GM21515 (cell line): ENCODE measurements at regions not wholly inside any gene's neighbourhood (a gene's known extent, or its start where the extent isn't known, plus 50 kb on each side); places are given as distances from the start of the nearest gene placed in this dataset.
A peak's percentile ranks its signal among the peaks of the same experiment; 100 is the strongest.
"Not testable (repeated sequence)": the region's sequence is repeated elsewhere in the genome, so short reads cannot be mapped to it uniquely, and the experiment has no call there.

ENCODE experiments used
- ATAC-seq: cut with Tn5 transposase; IDR thresholded peaks from one replicate; pipeline ENCODE4 v1.9.1; 2021; ENCODE audit not compliant: unreplicated experiment

DNA sequence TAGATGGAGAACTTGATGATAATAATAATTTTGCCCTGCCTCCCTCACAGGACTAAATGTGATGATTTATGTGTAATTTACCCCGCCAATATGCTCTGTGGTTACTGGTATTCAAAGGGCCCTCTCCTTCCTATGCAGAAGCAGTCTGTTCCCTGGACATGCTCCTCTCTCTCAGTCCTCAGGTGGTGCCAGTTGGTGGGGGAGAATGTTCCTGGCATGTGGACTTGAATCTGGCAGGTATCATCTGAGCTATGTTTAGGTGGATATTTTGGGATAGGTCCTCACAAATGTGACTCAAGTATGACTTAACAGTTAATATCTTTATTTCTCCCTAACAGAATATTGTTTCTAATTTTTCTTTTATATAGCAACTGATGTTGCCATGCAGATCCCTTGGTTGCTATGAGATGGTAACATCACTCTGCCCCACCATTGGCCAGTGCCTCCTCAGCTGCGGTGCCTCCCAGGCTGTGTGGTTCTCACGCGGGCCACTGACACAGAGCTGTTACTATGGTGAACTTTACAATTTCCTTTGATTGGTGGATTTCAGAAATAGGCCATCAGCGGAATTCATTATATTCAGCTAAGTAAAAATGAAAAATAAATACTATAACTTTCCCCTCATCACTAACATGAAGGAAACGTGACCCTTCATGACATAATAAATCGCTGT, 106.7 kb upstream of the PELI1 start:
- no peak for ATAC-seq

DNA sequence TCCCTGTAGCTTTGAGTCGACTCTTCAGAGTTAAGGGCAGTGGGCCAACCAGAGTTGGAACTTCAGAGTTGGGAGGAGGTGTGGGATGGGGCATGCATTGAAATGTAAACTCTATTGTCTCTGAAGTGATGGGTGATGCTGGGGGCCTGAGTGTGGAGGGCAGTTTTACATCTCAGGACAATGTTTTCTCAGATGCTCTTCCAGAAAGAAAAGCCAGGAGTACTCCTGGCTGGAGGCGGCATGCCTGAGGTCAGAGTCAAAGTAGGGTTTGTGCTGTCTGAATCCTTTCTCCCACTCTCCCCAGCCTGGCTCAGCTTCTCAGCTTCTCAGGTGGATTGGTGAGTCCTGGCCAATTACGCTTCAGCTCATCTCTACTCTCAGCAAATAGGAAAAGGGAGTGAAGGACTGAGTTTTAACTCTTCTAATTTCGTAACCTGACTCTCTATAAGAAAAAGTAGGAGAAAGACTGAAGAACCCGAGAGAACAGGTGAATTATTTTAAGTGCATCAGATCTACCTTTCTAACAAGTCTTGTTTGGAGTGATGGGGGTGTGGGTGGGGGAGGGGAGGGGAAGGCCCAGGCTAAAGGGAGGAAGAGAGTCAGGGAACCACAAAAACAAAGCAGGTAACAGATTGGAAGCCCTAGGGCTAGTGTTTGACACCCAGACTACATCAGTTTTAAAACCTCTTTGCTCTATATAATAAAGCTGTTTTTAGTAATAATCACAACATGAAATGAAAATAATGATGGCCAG, 107.5 kb upstream of the PELI1 start:
- ATAC-seq, result no peak

DNA sequence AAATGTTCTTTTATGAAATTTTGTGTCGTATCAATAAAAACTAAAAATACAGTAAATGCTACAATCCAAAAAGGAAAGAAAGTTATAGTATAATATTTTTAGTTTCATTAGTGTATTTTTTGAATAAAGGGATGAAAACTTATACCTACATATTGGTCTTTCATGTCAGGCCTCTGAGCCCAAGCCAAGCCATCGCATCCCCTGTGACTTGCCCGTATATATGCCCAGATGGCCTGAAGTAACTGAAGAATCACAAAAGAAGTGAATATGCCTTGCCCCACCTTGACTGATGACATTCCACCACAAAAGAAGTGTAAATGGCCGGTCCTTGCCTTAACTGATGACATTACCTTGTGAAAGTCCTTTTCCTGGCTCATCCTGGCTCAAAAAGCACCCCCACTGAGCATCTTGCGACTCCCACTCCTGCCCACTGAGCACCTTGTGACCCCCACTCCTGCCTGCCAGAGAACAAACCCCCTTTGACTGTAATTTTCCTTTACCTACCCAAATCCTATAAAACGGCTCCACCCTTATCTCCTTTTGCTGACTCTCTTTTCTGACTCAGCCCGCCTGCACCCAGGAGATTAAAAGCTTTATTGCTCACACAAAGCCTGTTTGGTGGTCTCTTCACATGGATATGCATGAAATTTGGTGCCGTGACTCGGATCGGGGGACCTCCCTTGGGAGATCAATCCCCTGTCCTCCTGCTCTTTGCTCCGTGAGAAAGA, 108.2 kb upstream of the PELI1 start:
- ATAC-seq, result not testable (repeated sequence)

DNA sequence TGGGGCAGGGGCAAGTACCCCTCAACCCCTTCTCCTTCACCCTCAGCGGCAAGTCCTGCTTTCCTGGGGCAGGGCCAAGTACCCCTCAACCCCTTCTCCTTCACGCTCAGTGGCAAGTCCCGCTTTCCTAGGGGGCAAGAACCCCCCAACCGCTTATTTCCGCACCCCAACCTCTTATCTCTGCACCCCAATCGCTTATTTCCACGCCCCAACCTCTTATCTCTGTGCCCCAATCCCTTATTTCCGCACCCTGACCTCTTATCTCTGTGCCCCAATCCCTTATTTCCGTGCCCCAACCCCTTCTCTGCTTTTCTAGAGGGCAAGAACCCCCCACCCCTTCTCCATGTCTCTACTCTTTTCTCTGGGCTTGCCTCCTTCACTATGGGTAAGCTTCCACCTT, 109.2 kb upstream of the PELI1 start:
- not testable (repeated sequence) for ATAC-seq

DNA sequence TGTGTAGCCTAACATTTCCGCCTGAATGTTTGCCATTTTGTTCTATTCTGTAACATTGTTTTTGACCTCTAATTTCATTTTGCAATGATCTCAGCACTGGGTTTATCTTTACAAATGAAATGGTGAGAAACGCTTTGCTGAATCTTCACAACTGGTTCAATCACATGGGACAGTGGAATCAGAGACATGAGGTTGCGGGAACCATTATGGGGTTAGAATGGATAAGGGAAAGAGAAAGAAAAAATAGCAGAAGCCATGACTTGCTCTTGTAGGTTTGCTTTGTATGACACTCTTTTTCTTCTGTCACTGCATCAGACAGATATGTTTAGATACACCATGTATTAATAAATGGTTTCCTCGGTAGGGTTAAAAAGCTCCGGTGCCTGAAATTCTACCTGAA, 114.3 kb upstream of the PELI1 start:
- no peak for ATAC-seq

DNA sequence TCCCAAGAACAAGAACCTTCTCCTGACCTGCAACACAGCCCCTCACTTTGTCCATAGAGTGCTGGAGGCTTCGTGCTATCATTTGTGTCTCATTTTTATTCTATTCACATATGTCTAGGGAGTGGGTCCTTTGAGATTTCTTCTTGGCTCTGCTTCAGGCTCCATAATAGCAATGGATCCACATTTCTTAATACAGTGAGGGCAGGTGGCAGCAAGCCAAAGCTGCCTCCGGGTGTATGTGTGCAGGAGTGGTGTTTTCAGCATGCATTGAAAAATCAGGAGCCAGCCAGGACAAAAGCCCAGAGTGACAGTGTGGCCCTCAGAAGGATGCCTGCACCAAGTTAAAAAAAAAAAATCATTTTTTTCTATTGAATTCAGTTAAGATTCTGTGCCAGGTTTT, 115.1 kb upstream of the PELI1 start:
- ATAC-seq, result no peak

DNA sequence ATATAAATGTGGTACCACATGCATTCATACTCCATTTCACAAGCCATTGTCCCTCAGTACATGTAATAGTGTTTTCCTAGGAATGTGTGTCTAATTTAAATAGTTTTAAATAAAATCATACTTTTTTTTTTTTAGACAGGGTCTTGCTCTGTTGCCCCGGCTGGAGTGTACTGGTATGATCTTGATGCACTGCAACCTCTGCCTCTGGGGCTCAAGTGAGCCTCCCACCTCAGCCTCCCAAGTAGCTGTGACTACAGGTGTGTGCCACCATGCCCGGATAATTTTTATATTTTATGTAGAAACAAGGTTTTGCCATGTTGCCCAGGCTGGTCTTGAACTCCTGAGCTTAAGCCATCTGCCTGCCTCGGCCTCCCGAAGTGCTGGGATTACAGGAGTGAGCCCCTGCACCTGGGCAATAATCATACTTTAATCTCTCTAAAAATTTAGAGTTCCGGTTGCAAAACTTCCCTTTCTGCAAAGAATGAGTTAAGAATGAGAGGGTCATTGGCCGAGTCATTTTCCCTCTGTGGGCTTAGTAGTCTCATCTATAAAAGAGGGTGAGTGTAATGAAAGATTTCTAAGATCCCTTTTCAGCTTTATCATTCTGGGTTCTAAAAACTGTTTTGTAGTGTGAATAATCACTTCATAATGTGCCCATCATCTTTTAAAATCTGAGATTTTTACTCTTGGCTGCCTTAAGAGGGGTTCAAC, 116.0 kb upstream of the PELI1 start:
- no peak for ATAC-seq

DNA sequence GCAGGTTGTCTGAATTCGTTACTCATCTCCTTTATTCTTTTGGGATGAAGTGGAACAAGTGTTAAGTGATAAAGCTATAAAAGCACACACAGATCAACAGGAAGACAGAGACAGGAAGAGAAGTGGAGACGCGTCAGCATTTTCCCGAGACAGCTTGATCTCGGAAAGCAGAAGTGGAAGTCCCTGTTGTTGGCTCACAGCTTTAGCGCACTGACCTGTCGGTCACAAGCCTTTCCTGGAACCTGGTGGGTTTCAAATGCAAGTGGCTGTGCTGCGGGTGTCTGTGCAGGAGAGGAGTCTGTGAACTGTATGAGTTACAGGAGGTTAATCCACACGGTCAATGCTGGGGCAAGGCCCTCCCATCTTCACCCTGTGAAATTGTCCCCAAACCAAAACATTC, 116.6 kb upstream of the PELI1 start:
- peak; percentile 92 for ATAC-seq

DNA sequence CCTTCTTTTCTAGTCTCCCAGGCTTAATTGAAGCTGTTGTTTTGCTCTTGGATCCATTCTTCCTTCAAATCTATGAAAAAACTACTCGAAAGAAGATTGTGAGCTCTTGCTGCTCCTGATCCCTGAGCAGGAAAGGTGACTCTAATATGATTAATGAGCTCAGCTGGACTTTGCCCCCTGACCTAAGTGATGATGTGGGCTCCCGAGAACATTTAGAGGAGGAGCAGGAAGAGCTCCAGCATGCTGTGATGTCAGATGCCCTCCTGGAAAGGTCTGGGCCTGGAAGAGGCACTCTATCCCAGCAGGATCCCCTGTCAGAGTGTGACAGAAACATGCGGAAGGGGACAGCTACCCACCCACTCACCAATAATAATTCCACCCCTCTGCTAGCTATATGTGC, 117.9 kb upstream of the PELI1 start:
- ATAC-seq, result no peak

DNA sequence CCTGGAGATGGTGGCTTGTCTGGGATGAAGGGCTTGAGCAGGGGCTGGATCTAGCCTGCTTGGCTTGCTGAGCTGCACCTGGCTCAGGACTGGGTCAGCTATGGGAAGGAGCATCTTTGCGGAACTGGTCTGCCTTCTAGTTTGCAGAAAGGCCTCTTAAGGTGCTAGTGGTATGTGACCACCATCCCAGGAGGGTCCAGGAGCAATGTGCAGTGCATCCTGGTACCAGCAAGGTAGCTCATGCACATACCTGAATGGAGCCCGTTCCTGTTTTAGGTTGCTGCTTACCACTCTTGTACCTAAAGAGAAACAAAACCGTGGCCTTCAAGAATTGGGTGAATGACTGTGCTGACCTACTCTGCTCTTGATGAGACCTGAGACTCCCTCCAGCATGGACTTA, 118.6 kb upstream of the PELI1 start:
- ATAC-seq, result no peak

DNA sequence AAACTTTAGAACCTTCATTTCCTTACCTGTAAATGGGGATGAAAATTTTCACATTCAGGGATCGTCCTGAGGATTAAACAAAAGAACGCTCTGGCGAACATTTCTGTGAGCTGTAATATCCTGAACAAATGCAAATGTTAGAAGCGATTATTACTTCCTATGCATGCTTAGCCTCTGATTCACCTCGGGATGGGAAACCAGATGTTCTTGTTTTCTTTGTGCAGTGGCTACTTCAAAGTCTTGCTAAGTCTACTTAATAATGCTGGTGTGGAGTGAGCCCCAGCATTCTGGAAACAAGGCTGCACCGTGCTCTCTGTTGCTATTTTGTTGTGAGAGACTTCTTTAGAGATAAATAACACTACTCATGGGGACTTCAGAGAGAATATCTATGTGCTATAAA, 119.1 kb upstream of the PELI1 start:
- no peak for ATAC-seq

DNA sequence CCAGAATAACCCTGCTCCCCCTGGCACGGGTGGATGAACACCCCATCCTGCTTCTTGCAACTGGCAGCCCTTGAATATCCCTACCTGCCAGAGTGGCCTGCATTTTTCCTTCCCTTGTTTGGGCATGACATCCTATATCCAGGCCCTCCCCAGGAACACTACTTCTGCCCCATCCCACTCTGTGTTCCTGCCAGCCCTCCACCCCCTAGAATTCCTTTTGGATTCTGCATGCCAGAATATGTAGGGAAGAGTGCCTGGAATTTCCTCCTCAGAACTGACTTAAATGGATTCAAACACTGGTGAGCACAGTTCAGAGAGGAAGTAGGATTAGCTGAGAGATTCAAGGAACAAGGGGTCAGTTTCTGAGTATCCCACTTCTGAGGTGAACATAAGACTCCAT, 123.5 kb upstream of the PELI1 start:
- no peak for ATAC-seq

DNA sequence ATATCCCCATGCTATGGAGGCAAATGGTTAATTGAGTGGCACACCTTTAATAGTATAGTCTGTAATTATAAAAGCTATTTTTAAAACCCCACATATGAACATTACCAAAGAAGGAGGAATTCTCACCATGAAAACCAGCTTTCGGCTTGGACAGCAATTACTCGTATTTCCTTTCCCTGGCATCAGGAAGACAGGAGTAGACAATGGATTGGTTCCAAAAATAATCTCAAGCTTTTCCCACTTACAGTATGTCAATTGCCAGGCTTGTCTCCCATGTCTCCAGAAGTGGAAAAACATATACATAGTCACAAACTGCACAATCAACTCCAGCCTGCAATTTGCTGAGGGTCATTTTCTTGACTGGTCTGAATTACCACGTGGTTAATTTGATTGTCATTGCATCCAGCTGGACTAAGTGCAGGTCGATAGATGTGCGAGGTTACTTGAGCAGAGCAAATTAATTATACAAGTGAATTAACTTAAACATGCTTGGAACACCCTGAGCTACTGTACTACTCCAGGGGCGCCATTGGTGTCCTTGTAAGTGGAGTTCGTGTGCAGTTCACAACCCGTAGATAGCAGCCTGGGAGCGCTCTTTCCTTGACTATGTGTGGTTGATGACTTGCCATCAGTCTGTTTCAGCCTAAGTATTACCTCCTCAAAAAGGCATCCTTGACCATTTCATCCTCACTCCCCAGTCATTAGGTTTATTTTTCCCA, 124.3 kb upstream of the PELI1 start:
- ATAC-seq, result no peak

DNA sequence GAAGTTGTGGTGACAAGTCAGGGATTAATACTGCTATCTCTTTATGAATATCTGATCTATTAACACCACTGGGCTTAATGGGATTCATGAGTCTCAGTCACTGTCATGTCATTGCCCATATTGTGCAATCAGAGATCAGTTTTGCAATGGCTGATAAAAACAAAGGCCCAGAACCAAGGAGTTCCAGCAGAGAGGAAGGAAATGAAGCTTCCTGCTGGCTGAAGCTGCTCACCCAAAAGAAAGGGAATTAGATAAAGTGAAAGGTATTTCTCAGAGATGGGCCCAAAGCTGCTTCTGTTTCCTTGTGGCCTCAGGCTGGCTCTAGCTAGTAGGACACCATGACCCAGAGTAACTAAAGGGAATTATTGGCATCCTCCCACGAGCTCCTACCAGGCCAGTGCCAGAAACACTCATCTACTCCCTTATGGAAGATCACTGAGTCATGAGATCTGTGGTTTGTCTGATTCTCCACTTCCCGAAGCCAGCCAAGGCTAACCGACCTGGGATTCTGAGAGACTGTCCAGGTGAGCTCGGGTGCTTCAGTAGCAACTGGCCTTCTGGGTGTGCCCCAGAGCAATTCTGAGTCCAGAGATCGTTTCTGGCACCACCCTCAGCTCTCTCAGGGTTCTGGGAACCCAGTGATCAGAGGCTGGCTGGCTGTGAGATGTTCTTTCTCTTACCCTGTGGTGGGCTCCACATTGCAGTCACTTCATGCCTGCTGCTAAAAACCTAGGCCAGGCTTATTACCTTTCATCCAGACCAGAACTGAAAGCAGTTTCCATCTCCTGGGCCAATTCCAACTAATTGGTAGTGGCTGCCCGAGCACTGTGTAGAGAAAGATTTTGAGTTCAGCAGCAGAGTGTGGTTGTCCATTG, 129.5 kb upstream of the PELI1 start:
- ATAC-seq, result no peak

DNA sequence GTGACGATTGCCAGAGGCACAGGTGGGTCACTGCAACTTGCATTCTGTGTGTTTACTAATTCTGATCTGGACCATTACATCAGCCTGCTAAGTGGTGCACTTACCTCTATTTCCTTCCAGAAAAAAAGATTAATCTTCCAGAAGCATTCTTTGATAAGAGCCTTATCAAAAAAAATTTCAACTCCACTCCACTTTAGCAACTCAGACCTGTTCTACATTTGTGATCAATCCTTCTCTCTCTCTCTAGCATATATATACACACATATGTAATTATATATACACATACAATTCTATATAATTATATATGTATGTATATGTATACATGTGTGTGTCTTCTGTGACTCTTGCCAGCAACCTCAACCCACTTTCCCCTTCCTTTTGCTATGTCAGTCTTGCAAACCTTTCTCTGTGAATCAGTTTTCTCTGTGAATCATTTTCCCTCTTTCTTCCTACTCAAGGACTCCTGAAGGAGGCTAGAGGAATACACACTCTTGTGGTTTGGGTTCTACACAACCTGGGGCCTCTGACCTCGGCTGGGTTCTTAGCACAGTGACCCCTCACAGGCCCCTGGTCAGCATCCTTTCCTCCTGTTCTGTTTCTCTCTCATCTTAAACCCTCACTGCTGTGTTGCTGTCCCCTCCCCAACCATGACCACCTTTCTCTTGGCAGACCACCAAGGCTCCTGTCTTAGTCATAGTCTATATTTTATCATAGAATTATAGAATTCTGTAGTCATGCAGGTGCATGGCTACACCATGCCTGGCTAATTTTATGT, 130.4 kb upstream of the PELI1 start:
- no peak for ATAC-seq

DNA sequence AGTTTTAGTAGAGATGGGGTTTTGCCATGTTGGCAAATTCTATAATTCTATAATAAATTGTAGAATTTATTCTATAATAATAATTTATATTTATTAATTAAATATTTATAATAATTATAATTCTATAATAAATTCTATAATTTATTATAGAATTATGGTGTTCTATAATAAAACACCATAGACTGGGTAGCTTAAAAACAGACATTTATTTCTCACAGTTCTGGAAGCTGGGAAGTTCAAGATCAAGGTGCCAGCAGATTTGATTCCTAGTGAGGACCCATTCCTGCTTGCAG, 130.9 kb upstream of the PELI1 start:
- ATAC-seq, result no peak

DNA sequence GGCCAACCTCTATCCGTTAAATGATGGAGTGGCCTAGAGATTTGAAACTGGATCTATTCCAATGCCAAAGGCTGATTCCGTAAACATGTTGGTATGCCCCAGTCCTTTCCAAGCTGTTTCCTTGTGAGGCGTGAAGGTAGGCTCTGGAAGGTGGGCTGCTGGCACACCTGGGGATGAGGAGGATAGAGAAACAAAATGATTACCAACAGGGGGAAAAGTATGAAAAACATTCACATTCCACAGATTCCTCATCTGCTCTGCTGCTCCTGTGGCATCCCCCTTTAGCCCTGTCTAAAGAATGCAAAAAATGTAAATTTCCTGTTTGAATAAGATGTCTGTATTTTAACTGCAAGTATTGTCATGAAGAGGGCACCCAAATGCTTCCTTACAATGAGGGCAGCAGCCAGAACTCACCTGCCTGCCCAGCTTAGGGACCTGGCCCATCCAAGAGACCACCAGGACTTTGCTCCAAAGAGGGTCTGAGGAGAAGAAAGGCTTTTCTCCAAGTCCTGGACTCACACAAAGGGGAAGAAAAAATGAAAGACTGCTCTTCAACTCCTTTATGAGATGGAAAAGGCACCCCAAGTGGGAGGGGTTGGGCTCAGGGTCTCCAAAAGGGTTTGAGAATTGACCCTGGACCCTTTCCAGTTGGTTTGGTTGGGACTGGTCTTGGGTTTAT, 132.3 kb upstream of the PELI1 start:
- ATAC-seq, result no peak

DNA sequence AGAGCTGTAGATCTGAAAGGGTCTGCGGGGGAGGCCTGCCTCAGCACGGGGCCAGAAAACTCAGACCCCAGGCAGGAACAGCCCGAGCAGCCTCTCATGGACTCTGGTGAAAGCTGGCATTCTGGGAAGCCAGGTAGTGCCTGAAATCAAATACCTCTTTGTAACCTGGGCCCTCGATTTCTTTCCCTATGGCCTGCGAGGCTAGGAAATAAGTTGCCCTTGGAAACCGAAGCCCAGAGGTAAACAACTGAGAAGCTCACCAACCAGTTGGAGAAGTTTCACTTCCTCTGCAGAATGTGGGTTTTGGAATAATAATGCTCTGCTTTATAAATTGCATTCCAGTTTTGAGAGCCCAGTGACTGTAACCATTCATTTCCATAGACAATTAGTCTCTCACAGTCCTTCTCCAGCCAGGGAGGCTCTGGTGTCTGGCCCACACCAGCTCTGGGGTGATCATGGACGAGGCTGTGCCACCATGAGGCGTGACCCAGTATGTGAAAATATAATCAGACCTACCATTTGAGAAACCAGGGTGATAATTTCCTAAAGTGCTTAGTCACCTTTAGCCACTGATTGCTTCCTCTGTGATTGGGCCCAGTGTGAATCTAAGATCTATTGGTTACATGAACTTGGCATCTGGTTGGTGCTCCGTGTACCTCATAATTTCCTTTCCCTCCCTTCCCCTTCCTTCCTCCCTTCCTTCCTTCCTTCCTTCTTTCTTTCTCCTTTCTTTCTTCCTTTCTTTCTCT, 133.1 kb upstream of the PELI1 start:
- no peak for ATAC-seq
